HL-60 (cell line): ENCODE measurements at regions not wholly inside any gene's neighbourhood (a gene's known extent, or its start where the extent isn't known, plus 50 kb on each side); places are given as distances from the start of the nearest gene placed in this dataset.
"Not testable (repeated sequence)": the region's sequence is repeated elsewhere in the genome, so short reads cannot be mapped to it uniquely, and the experiment has no call there.

Experiments
- DNase-seq, 2 experiments: peaks; one replicate each; pipeline ENCODE4 v3.0.0-alpha.2; 2010 to 2020; ENCODE audit warnings: low read depth in 1 of 2, low spot score in 1 of 2
- H3K27ac ChIP-seq: fragments of 250-450 bp; sonication (Bioruptor Pico); replicated peaks from 2 replicates; pipeline ENCODE4 v1.5.1; 2020; ENCODE audit warnings: mild to moderate bottlenecking, moderate library complexity
- H3K27me3 ChIP-seq: fragments of 250-450 bp; sonication (Bioruptor Pico); 2 replicates; pipeline ENCODE4 v1.5.1; 2021; ENCODE audit warnings: mild to moderate bottlenecking, moderate library complexity; ENCODE audit not compliant: insufficient read depth, poor library complexity, severe bottlenecking
- H3K4me3 ChIP-seq: replicated peaks from 2 replicates; pipeline ENCODE4 v1.5.1; 2011; ENCODE audit warnings: mild to moderate bottlenecking, control low read depth, low read length; ENCODE audit not compliant: insufficient read depth
- GABPA ChIP-seq: IDR thresholded peaks from 2 replicates; pipeline ENCODE4 v1.6.1; 2012; ENCODE audit warnings: low read depth
- POLR2AphosphoS5 ChIP-seq: IDR thresholded peaks from 2 replicates; pipeline ENCODE4 v1.6.1; 2012; ENCODE audit warnings: low read depth
- SPI1 ChIP-seq: IDR thresholded peaks from 2 replicates; pipeline ENCODE4 v1.6.1; 2012; ENCODE audit warnings: low read depth, mild to moderate bottlenecking, borderline replicate concordance
- TF ChIP-seq, protein P1 (sequence below): IDR thresholded peaks from one replicate; pipeline ENCODE4 v1.5.1; 2011; ENCODE audit warnings: low read length, control low read depth, inconsistent platforms; ENCODE audit not compliant: insufficient read depth
- TF ChIP-seq, protein P2 (sequence below): IDR thresholded peaks from 2 replicates; pipeline ENCODE4 v1.6.1; 2012; ENCODE audit warnings: low read depth; ENCODE audit not compliant: insufficient replicate concordance

DNA sequence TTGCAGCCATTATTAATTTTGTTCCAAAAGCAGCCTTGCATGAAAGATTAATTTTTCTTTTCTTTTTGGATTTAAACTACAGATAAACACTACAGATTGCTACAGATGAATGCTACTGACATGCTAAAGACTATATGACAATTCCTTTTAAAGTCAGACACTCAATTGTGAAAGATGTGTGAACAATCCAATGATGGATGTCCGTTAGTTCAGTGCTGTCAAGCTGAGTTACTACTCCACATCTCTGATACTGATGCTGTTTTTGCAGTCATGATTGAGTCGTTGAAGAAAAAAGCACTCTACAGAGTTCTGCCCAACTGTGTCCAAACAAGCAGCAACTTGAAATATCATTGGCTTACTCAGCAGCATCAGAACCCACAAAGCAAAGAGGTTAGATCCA is 146.8 kb downstream of the OTUD1 start:
- Histone ChIP-seq H3K27me3 (no peaks in the 10 kb centered on the region), H3K27ac (no peak overlapping the region), H3K4me3 (no peak overlapping the region)
- DNase-seq = no peak
- TF ChIP-seq SPI1 (no peak), GABPA (no peak), POLR2AphosphoS5 (no peak)
- TF ChIP-seq, protein P1, sequence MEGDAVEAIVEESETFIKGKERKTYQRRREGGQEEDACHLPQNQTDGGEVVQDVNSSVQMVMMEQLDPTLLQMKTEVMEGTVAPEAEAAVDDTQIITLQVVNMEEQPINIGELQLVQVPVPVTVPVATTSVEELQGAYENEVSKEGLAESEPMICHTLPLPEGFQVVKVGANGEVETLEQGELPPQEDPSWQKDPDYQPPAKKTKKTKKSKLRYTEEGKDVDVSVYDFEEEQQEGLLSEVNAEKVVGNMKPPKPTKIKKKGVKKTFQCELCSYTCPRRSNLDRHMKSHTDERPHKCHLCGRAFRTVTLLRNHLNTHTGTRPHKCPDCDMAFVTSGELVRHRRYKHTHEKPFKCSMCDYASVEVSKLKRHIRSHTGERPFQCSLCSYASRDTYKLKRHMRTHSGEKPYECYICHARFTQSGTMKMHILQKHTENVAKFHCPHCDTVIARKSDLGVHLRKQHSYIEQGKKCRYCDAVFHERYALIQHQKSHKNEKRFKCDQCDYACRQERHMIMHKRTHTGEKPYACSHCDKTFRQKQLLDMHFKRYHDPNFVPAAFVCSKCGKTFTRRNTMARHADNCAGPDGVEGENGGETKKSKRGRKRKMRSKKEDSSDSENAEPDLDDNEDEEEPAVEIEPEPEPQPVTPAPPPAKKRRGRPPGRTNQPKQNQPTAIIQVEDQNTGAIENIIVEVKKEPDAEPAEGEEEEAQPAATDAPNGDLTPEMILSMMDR = no peak
- TF ChIP-seq, protein P2, sequence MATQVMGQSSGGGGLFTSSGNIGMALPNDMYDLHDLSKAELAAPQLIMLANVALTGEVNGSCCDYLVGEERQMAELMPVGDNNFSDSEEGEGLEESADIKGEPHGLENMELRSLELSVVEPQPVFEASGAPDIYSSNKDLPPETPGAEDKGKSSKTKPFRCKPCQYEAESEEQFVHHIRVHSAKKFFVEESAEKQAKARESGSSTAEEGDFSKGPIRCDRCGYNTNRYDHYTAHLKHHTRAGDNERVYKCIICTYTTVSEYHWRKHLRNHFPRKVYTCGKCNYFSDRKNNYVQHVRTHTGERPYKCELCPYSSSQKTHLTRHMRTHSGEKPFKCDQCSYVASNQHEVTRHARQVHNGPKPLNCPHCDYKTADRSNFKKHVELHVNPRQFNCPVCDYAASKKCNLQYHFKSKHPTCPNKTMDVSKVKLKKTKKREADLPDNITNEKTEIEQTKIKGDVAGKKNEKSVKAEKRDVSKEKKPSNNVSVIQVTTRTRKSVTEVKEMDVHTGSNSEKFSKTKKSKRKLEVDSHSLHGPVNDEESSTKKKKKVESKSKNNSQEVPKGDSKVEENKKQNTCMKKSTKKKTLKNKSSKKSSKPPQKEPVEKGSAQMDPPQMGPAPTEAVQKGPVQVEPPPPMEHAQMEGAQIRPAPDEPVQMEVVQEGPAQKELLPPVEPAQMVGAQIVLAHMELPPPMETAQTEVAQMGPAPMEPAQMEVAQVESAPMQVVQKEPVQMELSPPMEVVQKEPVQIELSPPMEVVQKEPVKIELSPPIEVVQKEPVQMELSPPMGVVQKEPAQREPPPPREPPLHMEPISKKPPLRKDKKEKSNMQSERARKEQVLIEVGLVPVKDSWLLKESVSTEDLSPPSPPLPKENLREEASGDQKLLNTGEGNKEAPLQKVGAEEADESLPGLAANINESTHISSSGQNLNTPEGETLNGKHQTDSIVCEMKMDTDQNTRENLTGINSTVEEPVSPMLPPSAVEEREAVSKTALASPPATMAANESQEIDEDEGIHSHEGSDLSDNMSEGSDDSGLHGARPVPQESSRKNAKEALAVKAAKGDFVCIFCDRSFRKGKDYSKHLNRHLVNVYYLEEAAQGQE = no peak

DNA sequence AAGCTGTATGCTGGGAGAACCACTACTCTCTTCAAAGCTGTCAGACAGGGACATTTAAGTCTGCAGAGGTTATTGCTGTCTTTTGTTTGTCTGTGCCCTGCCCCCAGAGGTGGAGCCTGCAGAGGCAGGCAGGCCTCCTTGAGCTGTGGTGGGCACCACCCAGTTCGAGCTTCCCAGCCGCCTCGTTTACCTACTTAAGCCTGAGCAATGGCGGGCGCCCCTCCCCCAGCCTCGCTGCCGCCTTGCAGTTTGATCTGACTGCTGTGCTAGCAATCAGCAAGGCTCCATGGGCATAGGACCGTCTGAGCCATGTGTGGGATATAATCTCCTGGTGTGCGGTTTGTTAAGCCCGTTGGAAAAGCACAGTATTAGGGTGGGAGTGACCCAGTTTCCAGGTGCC is 156.4 kb downstream of the OTUD1 start:
- not testable (repeated sequence) for H3K27me3 ChIP-seq, DNase-seq, H3K27ac ChIP-seq, H3K4me3 ChIP-seq

DNA sequence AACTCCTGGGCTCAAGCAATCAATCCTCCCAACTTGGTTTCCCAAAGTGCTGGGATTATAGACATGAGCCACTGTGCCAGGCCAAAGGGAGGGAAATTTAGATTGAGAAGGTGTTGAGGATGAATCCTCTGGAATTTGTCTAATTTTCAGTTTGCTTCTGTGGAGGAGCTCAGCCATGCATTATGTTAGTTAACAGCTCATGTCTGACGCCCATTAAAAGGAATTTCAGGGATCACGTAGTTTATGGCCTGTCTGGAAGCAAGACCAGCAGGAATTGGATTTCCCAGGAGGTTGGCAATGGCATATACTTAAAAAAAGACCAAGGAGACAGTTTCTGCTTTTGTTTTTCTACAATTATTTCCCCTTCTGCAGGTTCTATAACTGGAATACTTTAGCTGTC is 165.7 kb downstream of the OTUD1 start:
- TF ChIP-seq, protein P2 = no peak
- TF ChIP-seq POLR2AphosphoS5 (no peak), GABPA (no peak), SPI1 (no peak)
- TF ChIP-seq, protein P1 = no peak
- no peak overlapping the region for H3K4me3 ChIP-seq

DNA sequence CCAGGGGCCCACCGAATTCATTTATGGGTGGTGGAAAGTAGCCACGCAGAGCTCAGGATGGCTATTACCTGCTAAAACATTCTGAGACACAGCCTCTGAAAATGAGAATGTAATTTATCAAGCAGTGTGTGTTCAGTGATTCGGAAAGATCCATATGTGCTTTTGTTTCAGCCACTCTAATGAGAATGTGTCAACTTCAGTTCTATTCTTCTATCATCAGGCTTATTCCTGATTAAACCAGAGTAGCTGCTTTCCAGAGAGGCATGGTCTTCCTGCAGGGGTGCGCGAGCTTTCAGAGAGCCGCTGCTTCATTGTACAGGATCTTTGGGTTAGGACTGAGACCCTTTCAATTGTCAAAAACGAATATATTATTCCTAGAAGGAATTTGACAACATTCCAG is 167.6 kb downstream of the OTUD1 start:
- Histone ChIP-seq H3K4me3 (no peak overlapping the region), H3K27ac (no peak overlapping the region), H3K27me3 (no peaks in the 10 kb centered on the region)
- TF ChIP-seq POLR2AphosphoS5 = no peak
- TF ChIP-seq, protein P2 = no peak
- TF ChIP-seq, protein P1 = no peak
- no peak for TF ChIP-seq GABPA
- no peak for TF ChIP-seq SPI1
- DNase-seq = no peak

More for the DNA sequence above, 165.7 kb downstream of the OTUD1 start:
- no peak for DNase-seq
- no peak overlapping the region for H3K27ac ChIP-seq
- no peaks in the 10 kb centered on the region for H3K27me3 ChIP-seq
